ENCODE measurements at regions not wholly inside any gene's neighbourhood (a gene's known extent, or its start where the extent isn't known, plus 50 kb on each side); places are given as distances from the start of the nearest gene placed in this dataset.

DNA sequence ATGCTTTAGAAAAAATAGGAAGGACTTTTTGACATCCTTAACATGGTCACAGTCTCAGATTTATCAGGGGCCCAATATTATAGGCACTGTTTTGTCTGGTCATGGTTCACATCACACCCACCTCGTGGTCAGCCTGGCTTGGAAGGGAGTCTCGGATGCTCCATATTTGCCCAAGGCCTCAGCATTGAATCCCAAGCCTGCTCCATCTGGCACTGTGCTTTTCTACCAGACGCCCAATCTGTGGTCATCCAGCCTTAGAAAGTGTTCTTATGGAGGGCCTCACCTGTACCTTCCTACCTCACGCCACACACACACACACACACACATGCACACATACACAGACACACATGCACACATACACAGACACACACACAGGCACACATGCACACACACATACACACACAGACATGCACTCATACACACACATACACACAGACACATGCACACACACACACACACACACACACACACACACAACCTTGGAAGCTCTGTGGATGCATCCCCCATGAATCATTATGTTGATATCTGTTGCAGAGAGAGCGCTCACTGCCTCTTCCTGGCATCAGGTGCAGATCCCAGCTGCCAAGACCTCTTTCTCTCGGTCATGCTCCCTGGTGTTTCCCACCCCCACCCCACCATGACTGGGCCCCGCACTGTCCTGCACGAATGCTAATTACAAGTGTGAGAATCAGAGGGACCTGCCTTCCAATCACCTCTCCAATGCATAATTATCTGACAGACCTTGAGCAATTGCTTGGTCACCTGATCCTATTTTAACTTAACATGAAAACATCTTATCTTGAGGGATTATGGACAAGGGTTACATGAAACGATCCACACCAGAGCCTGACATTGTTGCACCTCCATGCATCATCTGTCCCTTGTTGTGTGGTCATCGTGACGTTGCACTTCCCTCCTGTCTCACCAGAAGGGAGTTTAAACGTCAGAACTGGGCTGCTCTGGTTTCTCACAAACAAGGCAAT, 122.7 kb upstream of the TMEM72 start:
- no peak for DNase-seq

- DNase-seq, result no peak
Observed at GRCh38 chr10:44792119-44792775, 118.9 kb upstream of the TMEM72 start.

DNA sequence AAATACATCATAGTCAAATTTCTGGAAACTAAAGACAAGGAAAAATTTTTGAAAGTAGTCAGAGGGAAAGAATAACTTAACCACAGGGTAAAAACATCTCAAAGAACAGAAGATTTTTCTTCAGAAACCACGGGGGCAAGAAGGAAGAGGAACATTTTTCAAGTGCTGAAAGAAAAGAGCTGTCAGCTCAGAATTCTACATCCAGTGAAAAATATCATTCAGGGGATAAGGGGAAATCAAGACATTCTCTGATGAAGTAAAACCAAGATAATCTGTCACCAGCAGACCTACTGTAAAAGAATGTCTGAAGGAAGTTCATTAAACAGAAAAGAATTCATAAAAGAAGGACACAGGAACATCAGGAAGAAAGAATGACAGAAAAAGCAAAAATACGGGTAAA, 111.2 kb upstream of the TMEM72 start:
- DNase-seq, result no peak

DNA sequence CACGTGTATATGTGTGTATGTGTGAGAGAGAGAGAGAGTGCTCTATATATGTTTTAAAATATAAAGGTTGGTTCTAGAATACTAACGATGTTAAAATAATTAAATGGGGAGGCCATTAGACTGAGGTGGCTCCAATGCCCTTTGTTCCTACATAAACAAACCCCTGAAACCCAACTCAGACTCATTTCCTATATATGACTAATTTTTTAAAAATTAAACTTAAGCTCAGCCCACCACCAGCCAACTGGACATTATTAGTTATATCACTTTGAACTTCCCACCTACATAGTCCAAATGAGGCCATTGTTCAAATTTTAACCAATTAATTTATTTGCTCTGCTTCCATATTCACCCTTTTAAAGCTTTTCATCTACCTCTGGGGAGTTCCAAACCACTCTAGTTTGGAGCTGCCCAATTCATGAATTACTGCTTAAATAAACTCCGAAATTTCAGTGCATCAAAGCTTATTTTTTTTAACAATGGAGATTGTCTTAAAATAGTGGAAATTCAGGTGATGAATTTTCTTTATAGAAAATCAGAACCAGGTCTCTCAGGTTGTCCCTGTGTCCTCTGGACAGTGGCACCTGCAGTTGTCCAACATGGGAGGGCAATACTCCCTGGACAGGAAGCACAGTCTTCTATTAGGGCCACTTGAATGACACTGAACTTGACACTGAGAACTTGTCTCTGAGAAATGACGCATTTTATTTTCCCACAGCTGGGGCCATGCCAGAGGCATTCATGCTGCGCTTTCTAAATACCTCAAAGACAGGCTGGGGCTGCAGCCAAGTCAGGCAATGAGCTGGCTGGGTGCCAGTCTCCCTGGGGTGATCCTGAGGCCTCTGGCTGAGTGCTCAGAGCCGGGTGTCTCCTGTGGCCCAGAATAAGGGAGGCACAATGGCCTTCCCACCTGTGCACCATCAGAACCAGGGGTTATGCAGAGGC, 109.5 kb upstream of the TMEM72 start:
- DNase-seq, result no peak

DNA sequence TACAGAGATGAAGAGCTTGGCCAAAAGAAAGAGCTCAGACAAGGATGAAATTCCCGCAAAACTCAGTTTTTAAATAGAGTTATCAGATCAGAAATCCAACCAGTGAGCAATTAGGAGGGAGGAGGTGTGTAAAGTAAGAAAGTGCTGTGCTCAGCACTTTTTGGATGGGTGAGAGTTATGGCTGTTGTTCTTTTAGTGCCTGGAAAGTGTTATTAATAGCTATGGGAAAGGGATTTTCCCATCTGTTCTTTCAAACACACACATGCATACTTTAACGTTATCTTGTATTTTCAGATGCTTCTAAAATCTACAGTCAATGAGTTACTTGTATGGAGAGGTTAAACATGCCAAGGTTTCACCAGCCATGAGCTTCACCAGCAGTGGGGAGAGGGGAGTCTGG, 107.3 kb upstream of the TMEM72 start:
- no peak for DNase-seq

DNA sequence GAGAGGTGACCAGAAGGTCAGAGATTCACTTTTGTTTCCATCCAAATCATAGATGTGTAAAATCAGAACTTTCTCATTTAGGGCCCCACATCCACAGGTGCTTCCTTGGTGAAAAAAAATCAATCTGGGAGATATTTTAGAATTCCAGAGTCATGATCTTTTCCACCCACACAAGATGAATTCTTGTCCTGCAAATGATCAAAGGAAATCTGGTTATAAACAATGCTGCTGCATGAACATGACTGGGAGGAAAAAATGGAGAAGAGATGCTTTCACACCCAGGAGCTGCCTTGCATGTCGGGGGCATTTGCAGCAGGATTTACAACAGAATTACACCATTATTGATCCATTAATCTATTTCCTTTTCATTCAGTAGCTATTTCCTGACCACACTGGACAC, 106.5 kb upstream of the TMEM72 start:
- no peak for DNase-seq

- no peak for DNase-seq
Observed at GRCh38 chr10:44805466-44806210, 105.5 kb upstream of the TMEM72 start.

- no peak for DNase-seq
Observed at GRCh38 chr10:44806950-44807349, 104.2 kb upstream of the TMEM72 start.

DNA sequence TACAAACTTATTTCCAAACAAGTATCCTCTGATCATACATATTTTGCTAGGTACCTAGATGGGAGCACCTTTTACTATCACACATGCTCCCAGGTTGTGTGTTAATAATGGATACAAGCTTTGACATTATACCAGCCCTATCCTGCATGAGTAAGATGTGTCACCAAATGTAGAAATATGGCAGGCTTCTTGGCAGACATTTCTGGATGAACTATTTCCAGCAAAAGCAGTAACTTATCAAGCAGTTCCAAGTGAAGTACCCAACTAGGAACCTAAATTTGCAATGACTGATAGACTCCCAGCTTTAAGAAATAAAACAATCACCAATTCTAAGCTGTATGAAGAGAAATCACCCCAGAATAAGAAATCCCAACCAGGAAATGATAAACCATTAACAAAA, 103.7 kb upstream of the TMEM72 start:
- DNase-seq, result no peak

GRCh38 chr10:44809647-44810046, 101.5 kb upstream of the TMEM72 start:
- DNase-seq, result no peak

- no peak for DNase-seq
Observed at GRCh38 chr10:44811072-44811471, 100.1 kb upstream of the TMEM72 start.

DNA sequence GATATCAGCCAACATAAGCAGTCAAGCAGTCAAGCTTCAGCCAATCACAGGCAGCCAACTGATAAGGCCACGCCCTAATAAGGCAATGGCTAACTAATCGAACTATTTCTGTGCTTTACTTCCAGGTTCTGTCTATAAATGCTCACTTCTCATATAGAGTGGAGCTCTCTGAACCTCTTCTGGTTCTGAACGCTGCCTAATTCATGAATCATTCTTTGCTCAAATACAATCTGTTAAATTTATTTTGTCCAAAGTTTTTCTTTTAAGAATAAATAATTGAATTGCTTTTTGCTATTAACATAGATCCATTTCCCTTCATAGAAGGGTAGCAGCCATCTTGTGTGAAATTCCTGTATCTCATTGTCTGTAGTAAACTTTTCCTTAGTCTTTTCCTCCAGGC, 97.9 kb upstream of the TMEM72 start:
- DNase-seq, result no peak

DNA sequence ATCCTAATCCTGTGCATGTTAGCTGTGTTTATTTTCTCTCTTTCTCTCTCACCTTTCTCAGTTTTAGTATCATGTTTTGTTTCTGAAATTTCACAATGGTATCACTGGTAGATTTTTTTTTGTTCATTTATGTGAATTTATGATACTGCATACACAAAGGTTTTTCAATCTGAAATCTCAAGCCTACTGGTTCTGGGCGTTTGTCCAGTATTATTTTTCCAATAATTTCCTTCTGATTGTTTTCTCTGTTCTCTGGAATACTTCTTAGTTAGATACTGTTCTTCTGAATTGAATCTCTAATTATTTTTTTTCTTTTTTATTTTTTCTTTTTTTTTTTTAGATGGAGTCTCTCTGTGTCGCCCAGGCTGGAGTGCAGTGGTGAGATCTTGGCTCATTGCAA, 96.2 kb upstream of the TMEM72 start:
- DNase-seq, result no peak

DNA sequence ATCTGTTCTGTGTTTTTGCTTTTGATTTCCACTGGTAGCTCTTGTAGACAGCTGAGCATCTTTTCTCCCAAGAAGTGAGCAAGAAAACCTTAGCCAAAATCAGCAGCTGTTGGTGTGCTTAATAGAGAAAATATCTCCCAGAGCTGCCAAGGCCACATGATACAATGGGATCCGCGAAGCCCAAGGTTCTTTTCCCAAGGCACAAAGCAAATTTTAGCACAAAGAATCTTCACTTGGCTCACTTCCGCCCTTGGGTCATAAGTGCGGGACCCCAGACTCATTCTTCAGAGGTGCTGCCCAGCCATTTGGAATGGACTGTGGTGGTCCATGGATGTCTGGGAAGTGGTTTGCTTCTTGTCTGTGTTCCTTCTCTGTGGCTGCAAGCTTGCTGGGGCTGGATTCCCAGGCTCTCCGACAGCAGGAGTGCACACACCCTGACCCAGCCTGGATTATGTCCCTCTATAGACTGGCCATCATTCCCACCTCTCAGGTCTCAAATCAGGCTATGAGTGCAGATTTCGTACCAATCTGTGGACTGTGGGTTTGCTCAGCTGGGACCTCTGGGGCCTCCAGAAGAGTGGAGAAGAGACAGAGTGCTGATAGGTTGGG, 93.0 kb upstream of the TMEM72 start:
- DNase-seq, result no peak

GRCh38 chr10:44818701-44819127, 92.4 kb upstream of the TMEM72 start:
- DNase-seq, result no peak

DNA sequence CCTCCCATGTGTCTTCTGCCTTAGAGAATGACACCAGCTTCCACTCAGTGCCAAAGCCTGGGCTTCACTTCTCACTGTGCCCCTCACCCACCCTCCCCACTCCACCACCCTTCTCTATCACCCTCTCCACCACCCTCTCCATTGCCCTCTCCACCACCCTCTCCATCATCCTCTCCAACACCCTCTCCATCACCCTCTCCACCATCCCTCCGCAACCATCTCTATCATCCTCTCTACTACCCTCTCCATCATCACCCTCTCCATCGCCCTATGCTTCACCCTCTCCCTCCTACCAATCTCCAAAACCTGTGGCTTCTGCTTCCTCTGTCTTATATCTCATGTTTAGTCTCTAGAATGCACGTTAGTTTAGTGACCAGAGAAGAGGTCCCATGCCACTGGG, 91.0 kb upstream of the TMEM72 start:
- no peak for DNase-seq

DNA sequence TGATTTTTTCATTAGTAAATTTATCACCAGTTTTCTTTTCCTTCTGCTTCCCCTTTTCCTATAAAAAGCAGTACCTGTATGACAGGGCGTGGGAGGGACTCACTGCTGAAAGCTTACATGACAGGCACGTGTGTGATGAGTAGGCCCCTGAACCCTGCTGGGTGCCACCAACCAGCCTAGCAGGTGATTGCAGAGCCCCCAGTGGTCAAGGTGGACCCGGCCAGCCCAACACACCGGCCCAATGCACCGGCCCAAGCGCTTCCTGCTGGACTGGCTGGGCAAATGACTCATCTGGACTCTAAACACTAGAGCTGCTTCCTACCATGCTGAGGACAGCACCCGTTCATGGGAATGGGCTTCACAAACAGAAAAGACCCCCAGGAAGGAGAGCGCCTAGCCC, 89.8 kb upstream of the TMEM72 start:
- no peak for DNase-seq

GRCh38 chr10:44822349-44822748, 88.8 kb upstream of the TMEM72 start:
- DNase-seq, result no peak

GRCh38 chr10:44822966-44823365, 88.2 kb upstream of the TMEM72 start:
- DNase-seq, result no peak

- no peak for DNase-seq
Observed at GRCh38 chr10:44824607-44825006, 86.5 kb upstream of the TMEM72 start.

DNA sequence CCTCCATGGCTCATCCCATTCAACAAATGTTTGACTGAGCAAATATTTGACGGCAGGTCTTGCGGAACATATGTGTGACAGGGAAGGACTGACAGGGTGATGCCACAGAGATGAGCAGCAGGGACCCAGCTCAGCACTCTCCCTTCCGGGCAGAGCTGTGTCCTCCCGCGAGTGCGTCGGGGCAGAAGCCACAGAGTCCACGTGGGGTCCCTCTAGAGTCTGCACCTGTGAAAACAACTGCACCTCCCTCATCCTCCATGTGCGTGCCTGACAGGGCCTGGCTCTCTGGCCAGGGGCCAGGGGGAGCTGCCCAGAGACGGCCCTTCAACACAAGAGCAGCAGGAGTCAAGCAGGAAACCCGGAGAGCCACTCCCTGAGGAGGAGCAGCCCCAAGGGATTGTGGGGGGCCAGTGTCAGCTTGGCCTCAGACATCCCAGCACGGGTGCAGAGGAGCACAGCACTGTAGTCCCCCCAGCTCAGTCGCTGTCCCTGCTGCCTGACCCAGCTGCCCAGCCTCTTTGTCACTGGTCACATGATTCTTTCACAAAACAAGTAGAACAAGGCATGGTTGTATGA, 83.6 kb upstream of the TMEM72 start:
- no peak for DNase-seq
